ENCODE measurements at regions not wholly inside any gene's neighbourhood (a gene's known extent, or its start where the extent isn't known, plus 50 kb on each side); places are given as distances from the start of the nearest gene placed in this dataset.

DNA sequence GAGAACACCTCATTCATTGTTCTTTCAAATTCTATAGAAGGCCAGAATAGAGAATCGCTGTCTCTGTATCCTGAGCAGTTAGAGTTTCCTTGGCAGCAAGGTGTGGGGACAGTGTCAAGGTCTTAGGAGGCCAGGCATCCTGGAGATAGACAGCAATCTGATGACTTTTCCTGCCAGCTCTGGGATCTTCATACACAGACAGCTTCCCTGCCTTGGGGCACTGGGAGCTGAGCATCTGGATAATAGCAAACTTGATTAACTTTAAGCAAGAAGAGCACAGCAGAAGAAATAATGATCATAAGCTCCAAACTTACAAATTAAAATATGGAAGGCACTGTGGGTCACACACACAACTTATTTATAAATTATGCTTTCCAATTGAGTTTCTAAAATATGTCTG, 86.1 kb upstream of the STK32A start:
- 9% methylated on average over 1 of the region's 1 CpG for WGBS (ENCODE audit: low lambda C conversion rate)
- POLR2A ChIA-PET: no interaction called here
- CTCF ChIA-PET: interaction anchor here (0.7 to 1.9 kb wide), 2 partner anchors 21 to 40 kb away, joined by 3 to 10 read pairs; no protein-coding TSS in a partner anchor
- TF ChIP-seq, protein P1, sequence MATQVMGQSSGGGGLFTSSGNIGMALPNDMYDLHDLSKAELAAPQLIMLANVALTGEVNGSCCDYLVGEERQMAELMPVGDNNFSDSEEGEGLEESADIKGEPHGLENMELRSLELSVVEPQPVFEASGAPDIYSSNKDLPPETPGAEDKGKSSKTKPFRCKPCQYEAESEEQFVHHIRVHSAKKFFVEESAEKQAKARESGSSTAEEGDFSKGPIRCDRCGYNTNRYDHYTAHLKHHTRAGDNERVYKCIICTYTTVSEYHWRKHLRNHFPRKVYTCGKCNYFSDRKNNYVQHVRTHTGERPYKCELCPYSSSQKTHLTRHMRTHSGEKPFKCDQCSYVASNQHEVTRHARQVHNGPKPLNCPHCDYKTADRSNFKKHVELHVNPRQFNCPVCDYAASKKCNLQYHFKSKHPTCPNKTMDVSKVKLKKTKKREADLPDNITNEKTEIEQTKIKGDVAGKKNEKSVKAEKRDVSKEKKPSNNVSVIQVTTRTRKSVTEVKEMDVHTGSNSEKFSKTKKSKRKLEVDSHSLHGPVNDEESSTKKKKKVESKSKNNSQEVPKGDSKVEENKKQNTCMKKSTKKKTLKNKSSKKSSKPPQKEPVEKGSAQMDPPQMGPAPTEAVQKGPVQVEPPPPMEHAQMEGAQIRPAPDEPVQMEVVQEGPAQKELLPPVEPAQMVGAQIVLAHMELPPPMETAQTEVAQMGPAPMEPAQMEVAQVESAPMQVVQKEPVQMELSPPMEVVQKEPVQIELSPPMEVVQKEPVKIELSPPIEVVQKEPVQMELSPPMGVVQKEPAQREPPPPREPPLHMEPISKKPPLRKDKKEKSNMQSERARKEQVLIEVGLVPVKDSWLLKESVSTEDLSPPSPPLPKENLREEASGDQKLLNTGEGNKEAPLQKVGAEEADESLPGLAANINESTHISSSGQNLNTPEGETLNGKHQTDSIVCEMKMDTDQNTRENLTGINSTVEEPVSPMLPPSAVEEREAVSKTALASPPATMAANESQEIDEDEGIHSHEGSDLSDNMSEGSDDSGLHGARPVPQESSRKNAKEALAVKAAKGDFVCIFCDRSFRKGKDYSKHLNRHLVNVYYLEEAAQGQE (IDR thresholded peaks at IDR 0.05; ENCODE audit: low read depth, low read length): no peak
- no peak for TF ChIP-seq SMC3 (IDR thresholded peaks at IDR 0.05; ENCODE audit: low read depth, low read length)
- TF ChIP-seq, protein P2, sequence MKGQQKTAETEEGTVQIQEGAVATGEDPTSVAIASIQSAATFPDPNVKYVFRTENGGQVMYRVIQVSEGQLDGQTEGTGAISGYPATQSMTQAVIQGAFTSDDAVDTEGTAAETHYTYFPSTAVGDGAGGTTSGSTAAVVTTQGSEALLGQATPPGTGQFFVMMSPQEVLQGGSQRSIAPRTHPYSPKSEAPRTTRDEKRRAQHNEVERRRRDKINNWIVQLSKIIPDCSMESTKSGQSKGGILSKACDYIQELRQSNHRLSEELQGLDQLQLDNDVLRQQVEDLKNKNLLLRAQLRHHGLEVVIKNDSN (IDR thresholded peaks at IDR 0.05; ENCODE audit: borderline replicate concordance, low read depth): no peak
- TF ChIP-seq TEAD4 (IDR thresholded peaks at IDR 0.05; ENCODE audit: borderline replicate concordance, insufficient read depth): no peak
- TF ChIP-seq NRF1 (IDR thresholded peaks at IDR 0.05; ENCODE audit: low read depth, low read length): no peak
- no peak for TF ChIP-seq MXI1 (IDR thresholded peaks at IDR 0.05; ENCODE audit: low read depth, low read length)
- TF ChIP-seq RCOR1 (IDR thresholded peaks at IDR 0.05; ENCODE audit: low read length): peak; percentile 65; the same call in 1 of the 2 replicates
- TF ChIP-seq RXRA (IDR thresholded peaks at IDR 0.05; ENCODE audit: borderline replicate concordance, low read depth): no peak
- no peak for TF ChIP-seq GABPA (IDR thresholded peaks at IDR 0.05; ENCODE audit: low read depth)
- TF ChIP-seq MEF2A (IDR thresholded peaks at IDR 0.05; ENCODE audit: borderline replicate concordance, low read depth): no peak
- TF ChIP-seq FOXJ3 (CRISPR knock-in tag; IDR thresholded peaks at IDR 0.05): peak; percentile 31; the same call in 1 of the 2 replicates
- TF ChIP-seq POLR2AphosphoS5 (IDR thresholded peaks at IDR 0.05; ENCODE audit: low read depth, low read length): no peak
- TF ChIP-seq NFIC (IDR thresholded peaks at IDR 0.05; ENCODE audit: borderline replicate concordance): no peak
- peak in 1 of 2 experiments; percentile 88; a peak in 2 of 4 replicates for TF ChIP-seq EP300 (IDR thresholded peaks at IDR 0.05; ENCODE audit: borderline replicate concordance in 1 of 2, low read depth in 1 of 2, low read length in 1 of 2)
- peak; percentile 77 for TF ChIP-seq GATA2 (CRISPR knock-in tag; IDR thresholded peaks at IDR 0.05)
- TF ChIP-seq RAD21 (IDR thresholded peaks at IDR 0.05; ENCODE audit: low read length): peak; percentile 18
- peak; percentile 38 for TF ChIP-seq CHD2 (IDR thresholded peaks at IDR 0.05; ENCODE audit: low read length, partially characterized antibody)
- TF ChIP-seq, protein P3, sequence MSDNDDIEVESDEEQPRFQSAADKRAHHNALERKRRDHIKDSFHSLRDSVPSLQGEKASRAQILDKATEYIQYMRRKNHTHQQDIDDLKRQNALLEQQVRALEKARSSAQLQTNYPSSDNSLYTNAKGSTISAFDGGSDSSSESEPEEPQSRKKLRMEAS (IDR thresholded peaks at IDR 0.05; ENCODE audit: low read depth): no peak
- no peak for TF ChIP-seq ELF1 (IDR thresholded peaks at IDR 0.05)
- TF ChIP-seq EZH2phosphoT487 (IDR thresholded peaks at IDR 0.05; ENCODE audit: borderline replicate concordance, low read depth): no peak
- no peak for TF ChIP-seq RFX5 (IDR thresholded peaks at IDR 0.05; ENCODE audit: low read length)
- peak; percentile 25; the same call in 1 of the 2 replicates for TF ChIP-seq TCF12 (IDR thresholded peaks at IDR 0.05)
- TF ChIP-seq JUND (IDR thresholded peaks at IDR 0.05): no peak
- TF ChIP-seq, protein P4, sequence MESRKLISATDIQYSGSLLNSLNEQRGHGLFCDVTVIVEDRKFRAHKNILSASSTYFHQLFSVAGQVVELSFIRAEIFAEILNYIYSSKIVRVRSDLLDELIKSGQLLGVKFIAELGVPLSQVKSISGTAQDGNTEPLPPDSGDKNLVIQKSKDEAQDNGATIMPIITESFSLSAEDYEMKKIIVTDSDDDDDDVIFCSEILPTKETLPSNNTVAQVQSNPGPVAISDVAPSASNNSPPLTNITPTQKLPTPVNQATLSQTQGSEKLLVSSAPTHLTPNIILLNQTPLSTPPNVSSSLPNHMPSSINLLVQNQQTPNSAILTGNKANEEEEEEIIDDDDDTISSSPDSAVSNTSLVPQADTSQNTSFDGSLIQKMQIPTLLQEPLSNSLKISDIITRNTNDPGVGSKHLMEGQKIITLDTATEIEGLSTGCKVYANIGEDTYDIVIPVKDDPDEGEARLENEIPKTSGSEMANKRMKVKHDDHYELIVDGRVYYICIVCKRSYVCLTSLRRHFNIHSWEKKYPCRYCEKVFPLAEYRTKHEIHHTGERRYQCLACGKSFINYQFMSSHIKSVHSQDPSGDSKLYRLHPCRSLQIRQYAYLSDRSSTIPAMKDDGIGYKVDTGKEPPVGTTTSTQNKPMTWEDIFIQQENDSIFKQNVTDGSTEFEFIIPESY (IDR thresholded peaks at IDR 0.05; ENCODE audit: borderline replicate concordance, low read depth): no peak
- no peak for TF ChIP-seq FOSL2 (IDR thresholded peaks at IDR 0.05; ENCODE audit: borderline replicate concordance, low read depth)
- TF ChIP-seq, protein P5, sequence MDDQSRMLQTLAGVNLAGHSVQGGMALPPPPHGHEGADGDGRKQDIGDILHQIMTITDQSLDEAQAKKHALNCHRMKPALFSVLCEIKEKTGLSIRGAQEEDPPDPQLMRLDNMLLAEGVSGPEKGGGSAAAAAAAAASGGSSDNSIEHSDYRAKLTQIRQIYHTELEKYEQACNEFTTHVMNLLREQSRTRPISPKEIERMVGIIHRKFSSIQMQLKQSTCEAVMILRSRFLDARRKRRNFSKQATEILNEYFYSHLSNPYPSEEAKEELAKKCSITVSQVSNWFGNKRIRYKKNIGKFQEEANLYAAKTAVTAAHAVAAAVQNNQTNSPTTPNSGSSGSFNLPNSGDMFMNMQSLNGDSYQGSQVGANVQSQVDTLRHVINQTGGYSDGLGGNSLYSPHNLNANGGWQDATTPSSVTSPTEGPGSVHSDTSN (IDR thresholded peaks at IDR 0.05): no peak
- no peak for TF ChIP-seq SIN3A (IDR thresholded peaks at IDR 0.05; ENCODE audit: borderline replicate concordance, low read depth, low read length)
- Histone ChIP-seq H2AFZ (ENCODE audit: low read depth) (no peak overlapping the region), H3K4me3 (ENCODE audit: low read depth in 2 of 2, low read length in 1 of 2) (no peak overlapping the region), H3K27me3 (ENCODE audit: insufficient read depth) (no peaks in the 10 kb centered on the region), H3K4me2 (no peak overlapping the region), H3F3A (replicated peaks; ENCODE audit: insufficient read depth) (no peaks in the 10 kb centered on the region), H3K79me2 (ENCODE audit: insufficient read depth) (no peaks in the 10 kb centered on the region), H3K36me3 (replicated peaks in 1 of 2; ENCODE audit: control insufficient read depth in 1 of 2, insufficient read depth in 2 of 2, low read length in 1 of 2) (no peaks in the 10 kb centered on the region), H3K4me1 (ENCODE audit: control insufficient read depth in 1 of 2, insufficient read depth in 2 of 2, low read depth in 1 of 2, low read length in 1 of 2) (peaks cover 0 to 12% of the 10 kb centered on the region in 2 experiments; a peak in 2 of 4 replicates), H3K9me2 (no peaks in the 10 kb centered on the region), H4K20me1 (ENCODE audit: insufficient read depth) (no peaks in the 10 kb centered on the region), H3K9ac (no peak overlapping the region), H3K27ac (ENCODE audit: low read depth in 2 of 2, low read length in 1 of 2) (peak overlapping the region in 1 of 2 experiments; percentile 85; a peak in 2 of 4 replicates), H3K9me3 (no peaks in the 10 kb centered on the region)
- DNase-seq: peak; percentile 34
